AG04450 (cell line): ENCODE measurements at regions not wholly inside any gene's neighbourhood (a gene's known extent, or its start where the extent isn't known, plus 50 kb on each side); places are given as distances from the start of the nearest gene placed in this dataset.
"Not testable (repeated sequence)": the region's sequence is repeated elsewhere in the genome, so short reads cannot be mapped to it uniquely, and the experiment has no call there.

Experiments
- CTCF ChIA-PET: fragments of 300-600, 350-600 bp; formaldehyde crosslinking; extraction: SDS; loops from one replicate; lab custom pipeline; 2022; ENCODE audit warnings: antibody characterized with exemption, inconsistent platforms; lab: Charles Lee
- POLR2A ChIA-PET: fragments of 350-600 bp; formaldehyde crosslinking; extraction: SDS; loops from one replicate; lab custom pipeline; 2021; ENCODE audit warnings: antibody characterized with exemption, inconsistent platforms; lab: Yijun Ruan, JAX
- DNase-seq: peaks from one replicate; pipeline ENCODE4 v3.0.0-alpha.2; 2011; ENCODE audit warnings: low read depth, low spot score
- H3K27ac ChIP-seq: one replicate; pipeline ENCODE4 v1.5.1; 2012; ENCODE audit warnings: low read depth, low read length, control low read depth
- H3K27me3 ChIP-seq: one replicate; pipeline ENCODE4 v1.6.0; 2012; ENCODE audit warnings: low read length; ENCODE audit not compliant: control insufficient read depth, insufficient read depth
- H3K4me3 ChIP-seq: 2 replicates; pipeline ENCODE4 v1.5.1; 2011; ENCODE audit warnings: mild to moderate bottlenecking, low read depth, low read length, control low read depth
- H3K9me3 ChIP-seq: 2 replicates; pipeline ENCODE4 v1.5.1; 2012; ENCODE audit warnings: low read length; ENCODE audit not compliant: control insufficient read depth, insufficient read depth
- TF ChIP-seq, protein P1 (sequence below): IDR thresholded peaks from 2 replicates; pipeline ENCODE4 v1.5.1; 2011; ENCODE audit warnings: low read depth, low read length, control low read depth, inconsistent platforms

DNA sequence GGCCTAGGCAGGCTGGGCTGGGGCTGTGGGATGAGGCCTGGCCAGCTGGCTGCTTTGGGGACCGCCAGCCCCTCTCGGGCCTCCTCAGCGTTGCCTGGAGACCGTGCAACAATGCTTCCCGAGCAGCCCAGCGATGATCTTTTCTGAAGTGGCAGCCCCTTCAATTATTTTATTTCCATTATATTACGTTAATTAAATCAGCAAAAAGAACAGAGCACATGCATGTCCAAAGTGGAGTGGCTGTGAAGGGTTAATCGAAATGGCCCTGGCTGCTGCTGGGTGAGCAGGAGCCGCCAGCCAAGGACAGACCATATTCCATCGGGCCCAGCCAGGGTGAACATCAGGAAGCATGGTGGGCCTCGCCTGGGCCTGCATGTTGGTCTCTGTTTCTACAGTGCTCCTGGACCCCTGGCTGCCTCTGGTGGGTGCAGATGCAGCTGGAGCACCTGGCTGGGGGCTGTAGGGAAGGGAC is 245.5 kb downstream of the MYCN start:
- no peak overlapping the region for H3K4me3 ChIP-seq
- TF ChIP-seq, protein P1, sequence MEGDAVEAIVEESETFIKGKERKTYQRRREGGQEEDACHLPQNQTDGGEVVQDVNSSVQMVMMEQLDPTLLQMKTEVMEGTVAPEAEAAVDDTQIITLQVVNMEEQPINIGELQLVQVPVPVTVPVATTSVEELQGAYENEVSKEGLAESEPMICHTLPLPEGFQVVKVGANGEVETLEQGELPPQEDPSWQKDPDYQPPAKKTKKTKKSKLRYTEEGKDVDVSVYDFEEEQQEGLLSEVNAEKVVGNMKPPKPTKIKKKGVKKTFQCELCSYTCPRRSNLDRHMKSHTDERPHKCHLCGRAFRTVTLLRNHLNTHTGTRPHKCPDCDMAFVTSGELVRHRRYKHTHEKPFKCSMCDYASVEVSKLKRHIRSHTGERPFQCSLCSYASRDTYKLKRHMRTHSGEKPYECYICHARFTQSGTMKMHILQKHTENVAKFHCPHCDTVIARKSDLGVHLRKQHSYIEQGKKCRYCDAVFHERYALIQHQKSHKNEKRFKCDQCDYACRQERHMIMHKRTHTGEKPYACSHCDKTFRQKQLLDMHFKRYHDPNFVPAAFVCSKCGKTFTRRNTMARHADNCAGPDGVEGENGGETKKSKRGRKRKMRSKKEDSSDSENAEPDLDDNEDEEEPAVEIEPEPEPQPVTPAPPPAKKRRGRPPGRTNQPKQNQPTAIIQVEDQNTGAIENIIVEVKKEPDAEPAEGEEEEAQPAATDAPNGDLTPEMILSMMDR: no peak
- POLR2A ChIA-PET: no interaction called here
- CTCF ChIA-PET: no interaction called here
- no peak overlapping the region for H3K27ac ChIP-seq
- peaks cover 57% of the 10 kb centered on the region for H3K9me3 ChIP-seq
- DNase-seq: no peak
- no peaks in the 10 kb centered on the region for H3K27me3 ChIP-seq

GRCh38 chr2:16184945-16185660 is 244.8 kb downstream of the MYCN start:
- peaks cover 64% of the 10 kb centered on the region for H3K9me3 ChIP-seq
- no peaks in the 10 kb centered on the region for H3K27me3 ChIP-seq
- TF ChIP-seq, protein P1: no peak
- no peak overlapping the region for H3K4me3 ChIP-seq
- H3K27ac ChIP-seq: no peak overlapping the region
- ChIA-PET POLR2A (no interaction called here), CTCF (no interaction called here)
- DNase-seq: no peak

DNA sequence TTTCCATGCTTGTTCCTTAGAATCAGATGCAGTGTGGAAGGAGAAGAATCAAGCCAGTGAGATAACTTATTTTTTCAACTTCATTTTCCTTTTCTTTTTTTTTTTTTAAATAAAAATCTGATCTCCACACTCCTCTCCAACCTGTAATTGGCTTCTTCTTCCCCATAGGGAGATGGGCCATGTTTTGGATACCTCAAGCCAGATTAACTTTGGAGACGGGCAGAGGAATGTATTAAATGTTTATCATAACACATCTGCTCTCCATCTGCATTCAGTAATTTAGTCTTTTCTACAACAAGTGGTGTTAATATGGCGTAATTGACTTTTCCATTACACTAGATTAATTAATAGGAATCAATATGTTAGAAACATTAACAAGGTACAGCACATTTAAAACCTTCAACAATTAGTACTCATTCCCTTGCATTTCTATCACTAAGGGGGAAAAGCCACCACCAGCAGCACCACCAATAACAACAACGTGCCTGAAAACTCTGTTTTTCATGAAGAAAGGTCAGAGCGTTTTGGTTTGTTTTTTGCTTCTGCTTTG is 244.1 kb downstream of the MYCN start:
- ChIA-PET POLR2A (no interaction called here), CTCF (interaction anchor here (0.7 kb wide), 1 partner anchor 126 kb away, joined by 4 read pairs; no protein-coding TSS in a partner anchor)
- Histone ChIP-seq H3K27me3 (no peaks in the 10 kb centered on the region), H3K4me3 (no peak overlapping the region), H3K27ac (no peak overlapping the region), H3K9me3 (peaks cover 65% of the 10 kb centered on the region)
- DNase-seq: no peak
- TF ChIP-seq, protein P1: no peak

DNA sequence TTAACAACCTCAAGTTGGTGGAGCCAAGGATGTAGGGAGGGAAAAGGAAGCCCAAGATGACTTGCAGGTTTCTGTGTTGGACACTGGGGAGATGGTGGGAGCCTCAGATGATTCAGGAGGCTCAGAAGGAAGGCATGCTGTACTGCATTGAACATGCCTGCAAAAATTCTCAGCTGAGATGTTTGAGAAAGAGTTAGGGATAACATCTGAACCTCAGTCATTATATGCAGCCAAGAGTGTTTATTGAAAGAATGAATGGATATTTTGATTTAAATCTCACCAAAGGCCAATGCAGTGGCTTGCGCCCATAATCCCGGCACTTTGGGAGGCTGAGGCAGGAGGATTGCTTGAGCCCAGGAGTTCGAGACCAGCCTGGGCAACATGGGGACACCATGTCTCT is 243.0 kb downstream of the MYCN start:
- DNase-seq: no peak
- no peaks in the 10 kb centered on the region for H3K27me3 ChIP-seq
- peaks cover 62% of the 10 kb centered on the region for H3K9me3 ChIP-seq
- no peak overlapping the region for H3K4me3 ChIP-seq
- ChIA-PET POLR2A (no interaction called here), CTCF (no interaction called here)
- TF ChIP-seq, protein P1: no peak
- no peak overlapping the region for H3K27ac ChIP-seq

GRCh38 chr2:16182841-16183240 is 242.5 kb downstream of the MYCN start:
- ChIA-PET POLR2A (no interaction called here), CTCF (no interaction called here)
- Histone ChIP-seq H3K27ac (no peak overlapping the region), H3K9me3 (peaks cover 58% of the 10 kb centered on the region), H3K4me3 (no peak overlapping the region), H3K27me3 (no peaks in the 10 kb centered on the region)
- no peak for DNase-seq
- TF ChIP-seq, protein P1: no peak

GRCh38 chr2:16182311-16182815 is 242.0 kb downstream of the MYCN start:
- CTCF ChIA-PET, H3K4me3 ChIP-seq, POLR2A ChIA-PET, H3K27me3 ChIP-seq, DNase-seq, H3K27ac ChIP-seq: not testable (repeated sequence)
- H3K9me3 ChIP-seq: peaks cover 58% of the 10 kb centered on the region
